ENCODE measurements at regions not wholly inside any gene's neighbourhood (a gene's known extent, or its start where the extent isn't known, plus 50 kb on each side); places are given as distances from the start of the nearest gene placed in this dataset.

DNA sequence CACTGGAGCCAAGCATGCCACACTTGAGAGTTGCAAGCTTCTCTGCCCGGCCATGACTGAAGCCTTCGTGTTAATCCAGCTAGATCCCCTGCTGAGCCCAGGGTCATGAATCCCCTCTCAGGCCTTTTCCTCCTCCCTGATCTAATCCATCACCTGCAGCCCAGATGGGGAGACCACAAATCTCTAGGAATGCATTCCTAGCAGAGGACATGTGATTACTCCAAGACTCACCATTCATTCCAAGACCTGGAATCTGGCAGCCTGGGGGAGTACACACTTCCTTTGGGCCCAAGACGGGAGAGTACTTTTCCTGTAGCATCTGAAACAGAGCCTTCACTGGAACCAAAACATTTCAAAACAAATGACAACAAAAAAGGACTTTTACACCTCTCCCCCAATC, 269.3 kb upstream of the NFIA start (continued):
- TF ChIP-seq, protein P1, sequence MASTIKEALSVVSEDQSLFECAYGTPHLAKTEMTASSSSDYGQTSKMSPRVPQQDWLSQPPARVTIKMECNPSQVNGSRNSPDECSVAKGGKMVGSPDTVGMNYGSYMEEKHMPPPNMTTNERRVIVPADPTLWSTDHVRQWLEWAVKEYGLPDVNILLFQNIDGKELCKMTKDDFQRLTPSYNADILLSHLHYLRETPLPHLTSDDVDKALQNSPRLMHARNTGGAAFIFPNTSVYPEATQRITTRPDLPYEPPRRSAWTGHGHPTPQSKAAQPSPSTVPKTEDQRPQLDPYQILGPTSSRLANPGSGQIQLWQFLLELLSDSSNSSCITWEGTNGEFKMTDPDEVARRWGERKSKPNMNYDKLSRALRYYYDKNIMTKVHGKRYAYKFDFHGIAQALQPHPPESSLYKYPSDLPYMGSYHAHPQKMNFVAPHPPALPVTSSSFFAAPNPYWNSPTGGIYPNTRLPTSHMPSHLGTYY (CRISPR knock-in tag; IDR thresholded peaks at IDR 0.05): no peak
- TF ChIP-seq, protein P2, sequence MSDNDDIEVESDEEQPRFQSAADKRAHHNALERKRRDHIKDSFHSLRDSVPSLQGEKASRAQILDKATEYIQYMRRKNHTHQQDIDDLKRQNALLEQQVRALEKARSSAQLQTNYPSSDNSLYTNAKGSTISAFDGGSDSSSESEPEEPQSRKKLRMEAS (CRISPR knock-in tag; IDR thresholded peaks at IDR 0.05): no peak
- TF ChIP-seq, protein P3, sequence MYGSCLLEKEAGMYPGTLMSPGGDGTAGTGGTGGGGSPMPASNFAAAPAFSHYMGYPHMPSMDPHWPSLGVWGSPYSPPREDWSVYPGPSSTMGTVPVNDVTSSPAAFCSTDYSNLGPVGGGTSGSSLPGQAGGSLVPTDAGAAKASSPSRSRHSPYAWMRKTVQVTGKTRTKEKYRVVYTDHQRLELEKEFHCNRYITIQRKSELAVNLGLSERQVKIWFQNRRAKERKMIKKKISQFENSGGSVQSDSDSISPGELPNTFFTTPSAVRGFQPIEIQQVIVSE (CRISPR knock-in tag; IDR thresholded peaks at IDR 0.05; ENCODE audit: borderline replicate concordance): no peak
- TF ChIP-seq ESRRA (CRISPR knock-in tag; IDR thresholded peaks at IDR 0.05; ENCODE audit: borderline replicate concordance) (no peak), KAT7 (CRISPR knock-in tag; IDR thresholded peaks at IDR 0.05; ENCODE audit: borderline replicate concordance) (no peak)

DNA sequence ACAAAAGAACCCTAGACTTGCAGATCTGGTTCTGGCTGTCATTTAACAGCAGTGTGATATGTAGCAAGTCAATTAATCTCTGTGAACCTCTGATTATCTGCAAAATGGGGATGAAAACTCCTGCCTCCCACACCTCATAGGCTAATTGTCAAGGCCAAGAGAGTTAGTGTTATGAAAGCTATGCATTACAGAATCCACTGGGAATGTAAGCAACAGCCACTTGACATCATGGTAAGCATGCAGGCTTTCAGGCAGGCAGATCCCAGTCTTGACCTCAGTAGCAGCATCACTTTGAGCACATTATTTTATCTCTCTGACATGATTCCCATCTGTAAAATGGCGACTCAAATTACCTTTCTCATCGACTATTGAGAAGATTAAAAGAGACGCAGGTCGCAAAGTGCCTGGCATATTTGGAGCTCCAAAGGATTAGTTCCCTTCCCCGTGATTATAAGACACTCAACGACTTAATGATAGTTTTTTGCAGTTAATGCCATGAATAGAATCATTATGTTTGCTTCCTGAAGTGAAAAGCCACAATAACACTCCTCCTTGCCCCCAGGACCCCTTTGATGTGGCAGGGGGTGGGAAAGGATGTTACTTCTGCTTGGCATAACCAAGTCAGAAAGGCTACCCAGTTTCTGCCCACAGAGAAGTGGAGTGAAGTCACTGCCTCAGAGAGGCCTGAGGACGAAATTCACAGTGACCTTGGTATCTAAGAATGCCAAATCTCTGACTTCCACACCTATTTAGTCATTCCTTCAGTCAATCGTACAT, 273.0 kb upstream of the NFIA start:
- no peak for TF ChIP-seq NFE2L1 (CRISPR knock-in tag; IDR thresholded peaks at IDR 0.05)
- TF ChIP-seq, protein P4, sequence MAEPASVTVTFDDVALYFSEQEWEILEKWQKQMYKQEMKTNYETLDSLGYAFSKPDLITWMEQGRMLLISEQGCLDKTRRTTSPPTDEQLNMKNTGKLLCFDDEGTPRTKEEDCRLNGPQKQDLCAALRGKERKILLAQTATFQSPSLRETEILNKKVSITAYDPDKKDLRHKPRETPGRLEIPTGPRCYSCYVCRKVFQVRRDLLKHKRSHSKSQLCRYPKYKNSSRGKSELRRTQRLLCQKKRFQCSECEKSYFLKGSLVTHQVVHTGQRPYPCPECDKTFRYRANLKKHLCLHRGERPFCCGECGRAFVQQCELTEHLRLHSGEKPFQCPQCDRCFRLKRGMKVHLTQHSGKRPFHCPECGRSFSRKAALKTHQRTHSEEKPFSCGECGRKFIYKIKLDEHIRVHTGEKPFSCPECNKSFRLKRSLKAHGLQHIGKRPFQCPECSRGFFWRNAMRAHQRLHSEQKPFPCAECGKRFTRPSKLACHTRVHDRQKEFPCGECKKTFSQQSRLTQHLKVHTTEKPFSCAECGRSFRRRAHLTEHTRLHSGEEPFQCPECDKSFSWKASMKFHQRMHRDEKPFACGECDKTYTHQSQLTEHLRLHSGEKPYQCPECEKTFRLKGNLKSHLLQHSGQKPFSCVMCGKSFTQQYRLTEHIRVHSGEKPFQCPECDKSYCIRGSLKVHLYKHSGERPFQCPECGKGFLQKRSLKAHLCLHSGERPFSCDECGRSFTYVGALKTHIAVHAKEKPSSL (CRISPR knock-in tag; conservative IDR thresholded peaks at IDR 0.05): no peak
- no peak for TF ChIP-seq ZNF219 (CRISPR knock-in tag; IDR thresholded peaks at IDR 0.05; ENCODE audit: borderline replicate concordance)
- TF ChIP-seq TP53 (CRISPR knock-in tag; IDR thresholded peaks at IDR 0.05): no peak
- TF ChIP-seq, protein P5, sequence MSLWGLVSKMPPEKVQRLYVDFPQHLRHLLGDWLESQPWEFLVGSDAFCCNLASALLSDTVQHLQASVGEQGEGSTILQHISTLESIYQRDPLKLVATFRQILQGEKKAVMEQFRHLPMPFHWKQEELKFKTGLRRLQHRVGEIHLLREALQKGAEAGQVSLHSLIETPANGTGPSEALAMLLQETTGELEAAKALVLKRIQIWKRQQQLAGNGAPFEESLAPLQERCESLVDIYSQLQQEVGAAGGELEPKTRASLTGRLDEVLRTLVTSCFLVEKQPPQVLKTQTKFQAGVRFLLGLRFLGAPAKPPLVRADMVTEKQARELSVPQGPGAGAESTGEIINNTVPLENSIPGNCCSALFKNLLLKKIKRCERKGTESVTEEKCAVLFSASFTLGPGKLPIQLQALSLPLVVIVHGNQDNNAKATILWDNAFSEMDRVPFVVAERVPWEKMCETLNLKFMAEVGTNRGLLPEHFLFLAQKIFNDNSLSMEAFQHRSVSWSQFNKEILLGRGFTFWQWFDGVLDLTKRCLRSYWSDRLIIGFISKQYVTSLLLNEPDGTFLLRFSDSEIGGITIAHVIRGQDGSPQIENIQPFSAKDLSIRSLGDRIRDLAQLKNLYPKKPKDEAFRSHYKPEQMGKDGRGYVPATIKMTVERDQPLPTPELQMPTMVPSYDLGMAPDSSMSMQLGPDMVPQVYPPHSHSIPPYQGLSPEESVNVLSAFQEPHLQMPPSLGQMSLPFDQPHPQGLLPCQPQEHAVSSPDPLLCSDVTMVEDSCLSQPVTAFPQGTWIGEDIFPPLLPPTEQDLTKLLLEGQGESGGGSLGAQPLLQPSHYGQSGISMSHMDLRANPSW (CRISPR knock-in tag; conservative IDR thresholded peaks at IDR 0.05; ENCODE audit: low read depth): no peak
- TF ChIP-seq NFYB (CRISPR knock-in tag; conservative IDR thresholded peaks at IDR 0.05; ENCODE audit: low read depth): no peak
- TF ChIP-seq, protein P6, sequence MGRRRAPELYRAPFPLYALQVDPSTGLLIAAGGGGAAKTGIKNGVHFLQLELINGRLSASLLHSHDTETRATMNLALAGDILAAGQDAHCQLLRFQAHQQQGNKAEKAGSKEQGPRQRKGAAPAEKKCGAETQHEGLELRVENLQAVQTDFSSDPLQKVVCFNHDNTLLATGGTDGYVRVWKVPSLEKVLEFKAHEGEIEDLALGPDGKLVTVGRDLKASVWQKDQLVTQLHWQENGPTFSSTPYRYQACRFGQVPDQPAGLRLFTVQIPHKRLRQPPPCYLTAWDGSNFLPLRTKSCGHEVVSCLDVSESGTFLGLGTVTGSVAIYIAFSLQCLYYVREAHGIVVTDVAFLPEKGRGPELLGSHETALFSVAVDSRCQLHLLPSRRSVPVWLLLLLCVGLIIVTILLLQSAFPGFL (CRISPR knock-in tag; IDR thresholded peaks at IDR 0.05; ENCODE audit: borderline replicate concordance): no peak
- no peak for TF ChIP-seq CBFB (CRISPR knock-in tag; IDR thresholded peaks at IDR 0.05; ENCODE audit: low read depth)
- TF ChIP-seq, protein P7, sequence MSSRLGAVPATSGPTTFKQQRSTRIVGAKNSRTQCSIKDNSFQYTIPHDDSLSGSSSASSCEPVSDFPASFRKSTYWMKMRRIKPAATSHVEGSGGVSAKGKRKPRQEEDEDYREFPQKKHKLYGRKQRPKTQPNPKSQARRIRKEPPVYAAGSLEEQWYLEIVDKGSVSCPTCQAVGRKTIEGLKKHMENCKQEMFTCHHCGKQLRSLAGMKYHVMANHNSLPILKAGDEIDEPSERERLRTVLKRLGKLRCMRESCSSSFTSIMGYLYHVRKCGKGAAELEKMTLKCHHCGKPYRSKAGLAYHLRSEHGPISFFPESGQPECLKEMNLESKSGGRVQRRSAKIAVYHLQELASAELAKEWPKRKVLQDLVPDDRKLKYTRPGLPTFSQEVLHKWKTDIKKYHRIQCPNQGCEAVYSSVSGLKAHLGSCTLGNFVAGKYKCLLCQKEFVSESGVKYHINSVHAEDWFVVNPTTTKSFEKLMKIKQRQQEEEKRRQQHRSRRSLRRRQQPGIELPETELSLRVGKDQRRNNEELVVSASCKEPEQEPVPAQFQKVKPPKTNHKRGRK (CRISPR knock-in tag; IDR thresholded peaks at IDR 0.05; ENCODE audit: borderline replicate concordance): no peak
- TF ChIP-seq, protein P8, sequence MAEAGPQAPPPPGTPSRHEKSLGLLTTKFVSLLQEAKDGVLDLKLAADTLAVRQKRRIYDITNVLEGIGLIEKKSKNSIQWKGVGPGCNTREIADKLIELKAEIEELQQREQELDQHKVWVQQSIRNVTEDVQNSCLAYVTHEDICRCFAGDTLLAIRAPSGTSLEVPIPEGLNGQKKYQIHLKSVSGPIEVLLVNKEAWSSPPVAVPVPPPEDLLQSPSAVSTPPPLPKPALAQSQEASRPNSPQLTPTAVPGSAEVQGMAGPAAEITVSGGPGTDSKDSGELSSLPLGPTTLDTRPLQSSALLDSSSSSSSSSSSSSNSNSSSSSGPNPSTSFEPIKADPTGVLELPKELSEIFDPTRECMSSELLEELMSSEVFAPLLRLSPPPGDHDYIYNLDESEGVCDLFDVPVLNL (CRISPR knock-in tag; IDR thresholded peaks at IDR 0.05; ENCODE audit: borderline replicate concordance, low read depth): no peak
- TF ChIP-seq ELF4 (CRISPR knock-in tag; IDR thresholded peaks at IDR 0.05; ENCODE audit: low read depth): no peak
- TF ChIP-seq, protein P9, sequence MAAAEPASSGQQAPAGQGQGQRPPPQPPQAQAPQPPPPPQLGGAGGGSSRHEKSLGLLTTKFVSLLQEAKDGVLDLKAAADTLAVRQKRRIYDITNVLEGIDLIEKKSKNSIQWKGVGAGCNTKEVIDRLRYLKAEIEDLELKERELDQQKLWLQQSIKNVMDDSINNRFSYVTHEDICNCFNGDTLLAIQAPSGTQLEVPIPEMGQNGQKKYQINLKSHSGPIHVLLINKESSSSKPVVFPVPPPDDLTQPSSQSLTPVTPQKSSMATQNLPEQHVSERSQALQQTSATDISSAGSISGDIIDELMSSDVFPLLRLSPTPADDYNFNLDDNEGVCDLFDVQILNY (CRISPR knock-in tag; IDR thresholded peaks at IDR 0.05): no peak
- no peak for TF ChIP-seq RORB (CRISPR knock-in tag; IDR thresholded peaks at IDR 0.05)
- TF ChIP-seq ZNF396 (CRISPR knock-in tag; IDR thresholded peaks at IDR 0.05; ENCODE audit: borderline replicate concordance): no peak
- no peak for ATAC-seq
- ChIA-PET POLR2A (no interaction called here), CTCF (no interaction called here)
- Mint-ChIP-seq H3K36me3 (peaks cover 9% of the 10 kb centered on the region), H3K27ac (no peak overlapping the region), H3K4me1 (peaks cover 3% of the 10 kb centered on the region; the same call in 1 of the 2 replicates), H3K4me3 (no peak overlapping the region), H3K9me3 (peaks cover 45% of the 10 kb centered on the region), H3K27me3 (ENCODE audit: low read depth) (0 out of 2 replicates have a peak, but pooled peaks cover 3% of the 10 kb centered on the region)
- DNase-seq (ENCODE audit: low spot score): no peak
